HL-60 (cell line): ENCODE measurements at regions not wholly inside any gene's neighbourhood (a gene's known extent, or its start where the extent isn't known, plus 50 kb on each side); places are given as distances from the start of the nearest gene placed in this dataset.

ENCODE experiments used
- GABPA ChIP-seq: IDR thresholded peaks from 2 replicates; pipeline ENCODE4 v1.6.1; 2012; ENCODE audit warnings: low read depth
- POLR2AphosphoS5 ChIP-seq: IDR thresholded peaks from 2 replicates; pipeline ENCODE4 v1.6.1; 2012; ENCODE audit warnings: low read depth
- TF ChIP-seq, protein P1 (sequence below): IDR thresholded peaks from one replicate; pipeline ENCODE4 v1.5.1; 2011; ENCODE audit warnings: low read length, control low read depth, inconsistent platforms; ENCODE audit not compliant: insufficient read depth

GRCh38 chr1:221989741-221990140, 247.9 kb upstream of the DUSP10 start:
- TF ChIP-seq, protein P1, sequence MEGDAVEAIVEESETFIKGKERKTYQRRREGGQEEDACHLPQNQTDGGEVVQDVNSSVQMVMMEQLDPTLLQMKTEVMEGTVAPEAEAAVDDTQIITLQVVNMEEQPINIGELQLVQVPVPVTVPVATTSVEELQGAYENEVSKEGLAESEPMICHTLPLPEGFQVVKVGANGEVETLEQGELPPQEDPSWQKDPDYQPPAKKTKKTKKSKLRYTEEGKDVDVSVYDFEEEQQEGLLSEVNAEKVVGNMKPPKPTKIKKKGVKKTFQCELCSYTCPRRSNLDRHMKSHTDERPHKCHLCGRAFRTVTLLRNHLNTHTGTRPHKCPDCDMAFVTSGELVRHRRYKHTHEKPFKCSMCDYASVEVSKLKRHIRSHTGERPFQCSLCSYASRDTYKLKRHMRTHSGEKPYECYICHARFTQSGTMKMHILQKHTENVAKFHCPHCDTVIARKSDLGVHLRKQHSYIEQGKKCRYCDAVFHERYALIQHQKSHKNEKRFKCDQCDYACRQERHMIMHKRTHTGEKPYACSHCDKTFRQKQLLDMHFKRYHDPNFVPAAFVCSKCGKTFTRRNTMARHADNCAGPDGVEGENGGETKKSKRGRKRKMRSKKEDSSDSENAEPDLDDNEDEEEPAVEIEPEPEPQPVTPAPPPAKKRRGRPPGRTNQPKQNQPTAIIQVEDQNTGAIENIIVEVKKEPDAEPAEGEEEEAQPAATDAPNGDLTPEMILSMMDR: no peak
- TF ChIP-seq GABPA: no peak
- no peak for TF ChIP-seq POLR2AphosphoS5
